ENCODE measurements at regions not wholly inside any gene's neighbourhood (a gene's known extent, or its start where the extent isn't known, plus 50 kb on each side); places are given as distances from the start of the nearest gene placed in this dataset.
A peak's percentile ranks its signal among the peaks of the same experiment; 100 is the strongest.
"Not testable (repeated sequence)": the region's sequence is repeated elsewhere in the genome, so short reads cannot be mapped to it uniquely, and the experiment has no call there.

GRCh38 chr2:60351321-60351720 is 202.1 kb downstream of the BCL11A start:
- H3K36me3 Mint-ChIP-seq (ENCODE audit: low read depth) = no peaks in the 10 kb centered on the region
- H3K9me3 Mint-ChIP-seq = no peaks in the 10 kb centered on the region
- DNase-seq (no peak), ATAC-seq (no peak)
- H3K4me3 Mint-ChIP-seq = no peak overlapping the region
- H3K4me1 Mint-ChIP-seq = peaks cover 27% of the 10 kb centered on the region
- H3K27ac Mint-ChIP-seq = no peak overlapping the region
- peaks cover 5% of the 10 kb centered on the region for H3K27me3 Mint-ChIP-seq

DNA sequence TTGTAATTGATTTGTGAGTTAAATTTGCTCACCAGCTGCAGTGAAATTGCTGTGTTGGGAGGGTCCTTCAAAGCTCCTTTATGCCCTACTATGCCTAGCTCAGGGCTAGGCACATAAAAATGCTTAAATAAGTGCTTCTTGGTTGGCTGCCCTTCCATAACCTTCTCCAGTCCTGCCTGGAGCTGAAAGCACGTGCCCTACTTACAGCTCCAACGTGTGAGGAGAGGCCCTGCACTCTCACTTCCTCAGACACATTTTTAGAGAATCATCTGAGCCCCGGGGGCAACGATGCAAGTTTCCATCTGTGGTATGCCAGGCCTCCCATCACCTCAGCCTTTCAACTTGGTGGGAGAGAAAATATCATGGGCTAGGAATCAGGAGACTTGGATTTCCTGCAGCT is 202.7 kb downstream of the BCL11A start:
- Mint-ChIP-seq H3K9me3 (no peaks in the 10 kb centered on the region), H3K27ac (peak overlapping the region; percentile 9), H3K4me3 (no peak overlapping the region), H3K27me3 (peaks cover 4% of the 10 kb centered on the region), H3K4me1 (peaks cover 22% of the 10 kb centered on the region), H3K36me3 (ENCODE audit: low read depth) (no peaks in the 10 kb centered on the region)
- DNase-seq = no peak
- ATAC-seq = no peak

DNA sequence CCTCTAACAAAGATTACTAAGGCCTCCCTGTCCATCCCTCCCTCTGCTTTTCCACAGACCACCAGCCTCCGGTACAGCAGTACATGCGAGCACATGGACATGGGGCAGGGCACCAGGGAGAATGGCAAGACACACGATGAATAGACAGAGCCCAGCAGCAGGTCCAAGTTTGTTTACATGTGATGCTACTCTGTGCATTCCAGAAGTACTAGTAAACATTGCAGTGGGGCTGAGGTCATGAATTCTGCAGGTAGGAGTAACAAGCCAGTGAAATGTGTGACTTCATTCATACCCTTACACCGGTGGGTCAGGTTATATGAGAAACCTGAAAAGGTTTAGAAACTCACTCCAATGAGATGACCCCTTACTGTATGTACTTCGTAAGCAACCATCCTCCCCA is 205.7 kb downstream of the BCL11A start:
- no peak overlapping the region for H3K27ac Mint-ChIP-seq
- no peak overlapping the region for H3K4me3 Mint-ChIP-seq
- peaks cover 2% of the 10 kb centered on the region for H3K27me3 Mint-ChIP-seq
- H3K36me3 Mint-ChIP-seq (ENCODE audit: low read depth) = no peaks in the 10 kb centered on the region
- H3K9me3 Mint-ChIP-seq = no peaks in the 10 kb centered on the region
- DNase-seq (no peak), ATAC-seq (no peak)
- peaks cover 10% of the 10 kb centered on the region for H3K4me1 Mint-ChIP-seq

GRCh38 chr2:60342491-60342890 is 211.0 kb downstream of the BCL11A start:
- not testable (repeated sequence) for H3K36me3 Mint-ChIP-seq (ENCODE audit: low read depth); DNase-seq; H3K4me3 Mint-ChIP-seq; H3K9me3 Mint-ChIP-seq; H3K27ac Mint-ChIP-seq; H3K27me3 Mint-ChIP-seq; ATAC-seq; H3K4me1 Mint-ChIP-seq

- DNase-seq (no peak), ATAC-seq (no peak)
- H3K4me3 Mint-ChIP-seq = no peak overlapping the region
- no peaks in the 10 kb centered on the region for H3K27me3 Mint-ChIP-seq
- H3K9me3 Mint-ChIP-seq = no peaks in the 10 kb centered on the region
- no peaks in the 10 kb centered on the region for H3K36me3 Mint-ChIP-seq (ENCODE audit: low read depth)
- H3K27ac Mint-ChIP-seq = no peak overlapping the region
- H3K4me1 Mint-ChIP-seq = peaks cover 1% of the 10 kb centered on the region
These were observed 212.3 kb downstream of the BCL11A start for GRCh38 chr2:60341151-60341550.

GRCh38 chr2:60339286-60339685 is 214.2 kb downstream of the BCL11A start:
- Mint-ChIP-seq H3K4me3 (no peak overlapping the region), H3K4me1 (peaks cover 1% of the 10 kb centered on the region), H3K27ac (no peak overlapping the region), H3K27me3 (no peaks in the 10 kb centered on the region), H3K9me3 (no peaks in the 10 kb centered on the region), H3K36me3 (ENCODE audit: low read depth) (no peaks in the 10 kb centered on the region)
- DNase-seq (no peak), ATAC-seq (no peak)

GRCh38 chr2:60337142-60337497 is 216.3 kb downstream of the BCL11A start:
- DNase-seq = no peak
- Mint-ChIP-seq H3K4me3 (no peak overlapping the region), H3K27me3 (peaks cover 2% of the 10 kb centered on the region), H3K27ac (no peak overlapping the region), H3K36me3 (ENCODE audit: low read depth) (no peaks in the 10 kb centered on the region), H3K4me1 (no peaks in the 10 kb centered on the region), H3K9me3 (no peaks in the 10 kb centered on the region)
- ATAC-seq = no peak

DNA sequence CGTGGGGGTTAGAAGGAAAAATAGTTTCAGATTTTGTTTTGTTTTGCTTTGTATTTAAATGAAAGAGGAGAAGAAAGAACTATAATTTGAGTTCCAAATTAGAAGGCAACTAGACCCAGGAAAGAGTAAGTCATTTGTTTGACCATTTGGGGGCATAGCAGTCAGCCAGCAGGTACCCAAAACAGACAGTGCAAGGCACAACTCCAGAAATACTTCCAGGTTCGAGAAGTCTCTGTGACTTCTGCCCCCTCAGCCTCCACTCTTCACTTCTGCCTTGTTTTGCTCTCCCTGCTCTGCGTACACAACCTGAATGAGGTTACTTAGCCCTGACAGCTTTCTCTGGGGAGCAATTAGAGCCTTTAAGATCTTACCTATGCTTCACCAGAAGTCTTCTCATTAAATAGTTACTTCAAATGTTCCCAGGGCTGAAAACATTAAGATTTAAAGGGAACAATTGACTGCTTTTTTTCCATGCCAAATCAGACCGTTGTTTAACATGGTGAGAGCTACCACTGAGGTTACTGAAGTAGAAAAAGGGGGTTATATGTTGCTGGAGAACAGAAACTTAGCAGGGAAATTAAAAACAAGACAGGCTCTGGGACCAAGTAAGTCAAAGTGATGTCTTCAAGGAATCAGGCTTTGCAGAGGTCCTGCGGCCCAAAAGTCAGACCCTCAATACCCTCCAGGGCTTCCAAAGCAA is 216.9 kb downstream of the BCL11A start:
- Mint-ChIP-seq H3K4me1 (no peaks in the 10 kb centered on the region), H3K27ac (no peak overlapping the region), H3K9me3 (no peaks in the 10 kb centered on the region)

GRCh38 chr2:60335533-60336237 is 217.8 kb downstream of the BCL11A start:
- Mint-ChIP-seq H3K27ac (no peak overlapping the region), H3K4me1 (no peaks in the 10 kb centered on the region), H3K36me3 (ENCODE audit: low read depth) (no peaks in the 10 kb centered on the region), H3K9me3 (no peaks in the 10 kb centered on the region), H3K4me3 (no peak overlapping the region), H3K27me3 (peaks cover 2% of the 10 kb centered on the region)
- DNase-seq (no peak), ATAC-seq (no peak)

More for the DNA sequence above, 216.9 kb downstream of the BCL11A start:
- no peak for ATAC-seq
- H3K27me3 Mint-ChIP-seq = peaks cover 2% of the 10 kb centered on the region
- no peak overlapping the region for H3K4me3 Mint-ChIP-seq
- no peaks in the 10 kb centered on the region for H3K36me3 Mint-ChIP-seq (ENCODE audit: low read depth)
- no peak for DNase-seq

- Mint-ChIP-seq H3K4me1 (no peaks in the 10 kb centered on the region), H3K27me3 (peaks cover 2% of the 10 kb centered on the region), H3K36me3 (ENCODE audit: low read depth) (no peaks in the 10 kb centered on the region), H3K27ac (no peak overlapping the region), H3K4me3 (no peak overlapping the region), H3K9me3 (no peaks in the 10 kb centered on the region)
- DNase-seq (no peak), ATAC-seq (no peak)
These were observed 218.8 kb downstream of the BCL11A start for GRCh38 chr2:60334610-60335009.

DNA sequence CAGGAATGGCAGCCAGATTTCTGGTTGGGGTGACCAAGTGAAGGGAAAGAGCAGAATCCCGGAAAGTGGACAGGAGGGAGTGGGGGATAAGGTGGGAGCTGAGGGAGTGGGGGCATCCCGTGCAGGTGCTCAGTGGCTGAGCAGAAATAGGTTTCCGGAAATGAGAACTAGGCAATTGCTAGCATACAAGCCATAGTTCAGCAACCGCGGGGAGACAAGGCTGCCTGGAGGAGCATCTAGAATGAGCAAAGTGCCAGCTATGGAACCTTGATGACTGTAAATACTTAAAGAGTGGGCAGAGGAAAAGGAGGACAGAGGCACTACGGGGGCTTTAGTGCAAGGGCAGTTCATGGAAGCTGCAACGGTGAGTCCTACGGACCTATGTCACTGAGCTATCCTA is 220.2 kb downstream of the BCL11A start:
- no peak for DNase-seq
- H3K36me3 Mint-ChIP-seq (ENCODE audit: low read depth) = no peaks in the 10 kb centered on the region
- peaks cover 2% of the 10 kb centered on the region for H3K27me3 Mint-ChIP-seq
- no peak overlapping the region for H3K27ac Mint-ChIP-seq
- ATAC-seq = no peak
- no peaks in the 10 kb centered on the region for H3K9me3 Mint-ChIP-seq
- no peaks in the 10 kb centered on the region for H3K4me1 Mint-ChIP-seq
- no peak overlapping the region for H3K4me3 Mint-ChIP-seq

DNA sequence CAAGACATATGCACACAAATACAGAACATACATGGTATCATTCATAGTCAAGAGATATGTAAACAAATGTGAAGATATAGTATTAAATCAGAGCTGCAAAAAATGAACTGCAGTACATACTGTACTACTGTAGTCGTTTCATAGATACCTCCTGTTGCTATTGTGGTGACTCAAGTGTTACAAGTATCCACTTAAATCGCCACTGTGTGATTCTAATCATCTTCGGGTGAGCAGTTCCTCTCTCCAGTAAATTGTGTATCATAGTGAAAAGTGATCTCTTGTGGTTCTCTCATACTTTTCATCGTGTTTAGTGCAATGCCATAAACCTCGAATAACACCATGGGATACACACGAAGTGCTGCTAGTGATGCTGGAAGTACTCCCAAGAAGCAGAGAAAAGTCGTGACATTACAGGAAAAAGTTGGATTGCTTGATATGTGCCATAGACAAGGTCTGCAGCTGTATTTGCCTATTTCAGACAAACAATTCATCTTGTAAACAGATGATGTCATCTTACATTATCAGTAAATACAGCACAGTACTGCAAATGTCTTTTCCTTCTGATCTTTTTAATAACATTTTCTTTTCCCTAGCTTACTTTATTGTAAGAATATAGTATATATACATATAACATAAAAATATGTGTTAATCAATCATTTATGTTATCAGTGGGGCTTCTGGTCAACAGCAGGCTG is 222.2 kb downstream of the BCL11A start:
- Mint-ChIP-seq H3K36me3 (ENCODE audit: low read depth) (peaks cover 2% of the 10 kb centered on the region), H3K27ac (no peak overlapping the region), H3K27me3 (peaks cover 2% of the 10 kb centered on the region), H3K9me3 (peaks cover 3% of the 10 kb centered on the region), H3K4me3 (no peak overlapping the region), H3K4me1 (no peaks in the 10 kb centered on the region)
- DNase-seq (no peak), ATAC-seq (no peak)

GRCh38 chr2:60329225-60329624 is 224.2 kb downstream of the BCL11A start:
- peaks cover 5% of the 10 kb centered on the region for H3K9me3 Mint-ChIP-seq
- no peak for ATAC-seq
- H3K27ac Mint-ChIP-seq = no peak overlapping the region
- no peak overlapping the region for H3K4me3 Mint-ChIP-seq
- peaks cover 3% of the 10 kb centered on the region for H3K36me3 Mint-ChIP-seq (ENCODE audit: low read depth)
- no peak for DNase-seq
- H3K4me1 Mint-ChIP-seq = no peaks in the 10 kb centered on the region
- peaks cover 2% of the 10 kb centered on the region for H3K27me3 Mint-ChIP-seq

DNA sequence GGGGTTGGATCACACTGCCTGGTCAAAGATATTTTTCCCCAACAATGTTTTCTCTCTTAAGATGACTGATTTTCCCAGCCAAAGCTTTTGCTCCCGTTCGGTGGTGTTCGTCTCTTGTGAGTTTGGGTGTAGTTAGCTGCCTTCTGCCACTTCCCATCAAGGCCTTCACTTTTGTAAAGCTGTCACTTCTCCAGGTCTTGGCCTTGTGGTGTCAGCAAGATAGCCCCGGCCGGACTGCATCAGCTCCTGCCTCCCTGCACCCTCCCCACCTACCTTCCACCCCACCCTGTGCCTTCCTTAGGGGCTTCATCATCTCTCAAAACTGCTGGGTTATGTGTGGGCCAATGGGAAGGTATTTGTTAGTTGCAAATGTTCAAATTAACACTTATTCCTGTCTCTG is 228.9 kb downstream of the BCL11A start:
- Mint-ChIP-seq H3K27me3 (no peaks in the 10 kb centered on the region), H3K27ac (no peak overlapping the region), H3K4me1 (no peaks in the 10 kb centered on the region), H3K36me3 (ENCODE audit: low read depth) (peaks cover 3% of the 10 kb centered on the region), H3K4me3 (no peak overlapping the region), H3K9me3 (peaks cover 5% of the 10 kb centered on the region)
- no peak for DNase-seq
- no peak for ATAC-seq

- DNase-seq (no peak), ATAC-seq (no peak)
- Mint-ChIP-seq H3K4me3 (no peak overlapping the region), H3K27me3 (no peaks in the 10 kb centered on the region), H3K36me3 (ENCODE audit: low read depth) (peaks cover 3% of the 10 kb centered on the region), H3K27ac (no peak overlapping the region), H3K9me3 (peaks cover 5% of the 10 kb centered on the region), H3K4me1 (peaks cover 11% of the 10 kb centered on the region)
These were observed 231.6 kb downstream of the BCL11A start for GRCh38 chr2:60321816-60322215.

All from activated naive CD8-positive, alpha-beta T cell treated with anti-CD3 and anti-CD28 coated beads, Interleukin-2, amount 50 U/mL, for 24 hours (primary cell).